ENCODE measurements at regions not wholly inside any gene's neighbourhood (a gene's known extent, or its start where the extent isn't known, plus 50 kb on each side); places are given as distances from the start of the nearest gene placed in this dataset.

DNA sequence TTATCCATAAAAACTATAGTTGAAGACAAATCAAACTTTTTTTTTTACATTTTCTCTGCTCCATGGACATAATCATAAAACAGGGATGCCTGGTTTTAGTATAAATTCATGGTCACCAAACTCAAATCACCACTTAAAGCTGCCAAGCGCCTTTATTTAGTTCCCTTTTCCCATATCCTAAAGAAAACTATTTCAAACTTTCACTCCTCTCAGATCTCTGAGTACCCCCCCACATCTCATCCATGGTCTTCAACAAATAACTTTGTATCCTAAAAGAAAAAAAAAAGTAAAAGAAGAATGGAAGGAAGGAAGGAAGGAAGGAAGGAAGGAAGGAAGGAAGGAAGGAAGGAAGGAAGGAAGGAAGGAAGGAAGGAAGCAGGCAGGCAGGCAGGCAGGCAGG lies 1438.7 kb downstream of the C4orf33 start:
- DNase-seq (ENCODE audit: low read depth in 1 of 2, low spot score in 1 of 2) (no peak), ATAC-seq (no peak), FAIRE-seq (no peak)
- ChIA-PET CTCF (interaction anchor here (0.6 kb wide), 1 partner anchor 837 kb away, joined by 3 read pairs; no protein-coding TSS in a partner anchor), POLR2A (no interaction called here)
- Histone ChIP-seq H3K4me2 (no peak overlapping the region), H3K27ac (no peak overlapping the region), H3K9me3 (no peaks in the 10 kb centered on the region), H3K4me1 (no peaks in the 10 kb centered on the region), H3K4me3 (no peak overlapping the region)
- WGBS (ENCODE audit: missing lambda C conversion rate), result 30% methylated on average over 1 of the region's 1 CpG
- no peak for TF ChIP-seq RARB (CRISPR knock-in tag; IDR thresholded peaks at IDR 0.05)
- no peak for TF ChIP-seq RNF2 (IDR thresholded peaks at IDR 0.05; ENCODE audit: borderline replicate concordance, low read depth)
- TF ChIP-seq, protein P1, sequence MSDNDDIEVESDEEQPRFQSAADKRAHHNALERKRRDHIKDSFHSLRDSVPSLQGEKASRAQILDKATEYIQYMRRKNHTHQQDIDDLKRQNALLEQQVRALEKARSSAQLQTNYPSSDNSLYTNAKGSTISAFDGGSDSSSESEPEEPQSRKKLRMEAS (IDR thresholded peaks at IDR 0.05), result no peak
- TF ChIP-seq FOSB (CRISPR knock-in tag; IDR thresholded peaks at IDR 0.05), result no peak
- TF ChIP-seq, protein P2, sequence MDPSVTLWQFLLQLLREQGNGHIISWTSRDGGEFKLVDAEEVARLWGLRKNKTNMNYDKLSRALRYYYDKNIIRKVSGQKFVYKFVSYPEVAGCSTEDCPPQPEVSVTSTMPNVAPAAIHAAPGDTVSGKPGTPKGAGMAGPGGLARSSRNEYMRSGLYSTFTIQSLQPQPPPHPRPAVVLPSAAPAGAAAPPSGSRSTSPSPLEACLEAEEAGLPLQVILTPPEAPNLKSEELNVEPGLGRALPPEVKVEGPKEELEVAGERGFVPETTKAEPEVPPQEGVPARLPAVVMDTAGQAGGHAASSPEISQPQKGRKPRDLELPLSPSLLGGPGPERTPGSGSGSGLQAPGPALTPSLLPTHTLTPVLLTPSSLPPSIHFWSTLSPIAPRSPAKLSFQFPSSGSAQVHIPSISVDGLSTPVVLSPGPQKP (IDR thresholded peaks at IDR 0.05; ENCODE audit: low read depth, low read length), result no peak
- no peak for TF ChIP-seq TP53 (CRISPR knock-in tag; IDR thresholded peaks at IDR 0.05)
- no peak for TF ChIP-seq CBX8 (IDR thresholded peaks at IDR 0.05)
- TF ChIP-seq REST (IDR thresholded peaks at IDR 0.05), result no peak
- no peak for TF ChIP-seq CBX2 (IDR thresholded peaks at IDR 0.05; ENCODE audit: borderline replicate concordance, low read depth)
- no peak for TF ChIP-seq NR3C1 (IDR thresholded peaks at IDR 0.05)
- no peak for TF ChIP-seq BHLHE40 (IDR thresholded peaks at IDR 0.05; ENCODE audit: low read depth, low read length)
- TF ChIP-seq CHD2 (IDR thresholded peaks at IDR 0.05; ENCODE audit: low read length, partially characterized antibody), result no peak
- no peak for TF ChIP-seq CEBPB (IDR thresholded peaks at IDR 0.05)
- TF ChIP-seq NFE2L2 (conservative IDR thresholded peaks at IDR 0.05; ENCODE audit: low read length), result no peak
- no peak for TF ChIP-seq ZSCAN20 (CRISPR knock-in tag; IDR thresholded peaks at IDR 0.05)
- no peak for TF ChIP-seq HES2 (IDR thresholded peaks at IDR 0.05)

- TF ChIP-seq RCOR1 (IDR thresholded peaks at IDR 0.05; ENCODE audit: low read depth, low read length) (no peak), ZNF302 (CRISPR knock-in tag; IDR thresholded peaks at IDR 0.05) (no peak), CHD4 (IDR thresholded peaks at IDR 0.05; ENCODE audit: borderline replicate concordance) (no peak), POLR2A (IDR thresholded peaks at IDR 0.05; ENCODE audit: low read length) (no peak), HDAC2 (IDR thresholded peaks at IDR 0.05) (no peak), KDM1A (IDR thresholded peaks at IDR 0.05; ENCODE audit: low read depth) (no peak)
- Histone ChIP-seq H3K4me3 (no peak overlapping the region), H3K4me1 (no peaks in the 10 kb centered on the region), H3K4me2 (peak overlapping the region; percentile 47; the same call in 2 of the 3 replicates), H3K27ac (no peak overlapping the region), H3K9me3 (no peaks in the 10 kb centered on the region)
- WGBS (ENCODE audit: missing lambda C conversion rate), result 54% methylated on average over 6 of the region's 6 CpGs
- POLR2A ChIA-PET, result no interaction called here
- DNase-seq (ENCODE audit: low read depth in 1 of 2, low spot score in 1 of 2) (no peak), ATAC-seq (no peak), FAIRE-seq (no peak)
- CTCF ChIA-PET, result no interaction called here
Observed at GRCh38 chr4:130542953-130543352, 1447.0 kb downstream of the C4orf33 start.

DNA sequence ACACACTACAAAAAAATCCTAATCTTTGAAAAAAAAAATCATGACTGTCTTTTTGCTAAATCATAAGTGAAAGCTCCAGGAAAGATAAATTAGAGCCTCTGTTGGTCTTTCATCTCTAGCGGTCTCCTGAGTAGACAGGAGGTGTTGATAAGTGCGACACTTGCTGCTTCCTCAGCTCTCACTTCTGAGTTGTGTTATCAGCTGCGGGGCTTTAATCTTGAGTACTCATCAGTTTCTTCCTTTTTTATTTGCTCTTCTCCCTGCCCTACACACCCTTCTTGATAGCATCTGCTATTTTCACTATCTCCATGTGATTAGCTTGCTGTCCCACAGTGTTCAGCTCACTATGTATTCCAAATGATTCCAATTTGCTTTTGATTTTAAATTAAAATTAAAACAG lies 1449.2 kb downstream of the C4orf33 start:
- Histone ChIP-seq H3K9me3 (no peaks in the 10 kb centered on the region), H3K4me2 (no peak overlapping the region), H3K4me1 (no peaks in the 10 kb centered on the region), H3K4me3 (no peak overlapping the region), H3K27ac (no peak overlapping the region)
- CTCF ChIA-PET, result no interaction called here
- FAIRE-seq, result no peak
- no peak for DNase-seq (ENCODE audit: low read depth in 1 of 2, low spot score in 1 of 2)
- POLR2A ChIA-PET, result interaction anchor here (0.6 kb wide), 1 partner anchor 147 kb away, joined by 3 read pairs; no protein-coding TSS in a partner anchor
- WGBS (ENCODE audit: missing lambda C conversion rate), result 61% methylated on average over 3 of the region's 3 CpGs
- ATAC-seq, result no peak
- TF ChIP-seq JUN (IDR thresholded peaks at IDR 0.05), result no peak
- TF ChIP-seq NFE2L2 (conservative IDR thresholded peaks at IDR 0.05; ENCODE audit: low read length), result no peak
- no peak for TF ChIP-seq REST (IDR thresholded peaks at IDR 0.05)
- TF ChIP-seq HOXB5 (CRISPR knock-in tag; IDR thresholded peaks at IDR 0.05), result no peak
- no peak for TF ChIP-seq MYC (IDR thresholded peaks at IDR 0.05; ENCODE audit: borderline replicate concordance, low read length)
- no peak for TF ChIP-seq RARB (CRISPR knock-in tag; IDR thresholded peaks at IDR 0.05)
- TF ChIP-seq EP300 (IDR thresholded peaks at IDR 0.05), result no peak
- TF ChIP-seq, protein P3, sequence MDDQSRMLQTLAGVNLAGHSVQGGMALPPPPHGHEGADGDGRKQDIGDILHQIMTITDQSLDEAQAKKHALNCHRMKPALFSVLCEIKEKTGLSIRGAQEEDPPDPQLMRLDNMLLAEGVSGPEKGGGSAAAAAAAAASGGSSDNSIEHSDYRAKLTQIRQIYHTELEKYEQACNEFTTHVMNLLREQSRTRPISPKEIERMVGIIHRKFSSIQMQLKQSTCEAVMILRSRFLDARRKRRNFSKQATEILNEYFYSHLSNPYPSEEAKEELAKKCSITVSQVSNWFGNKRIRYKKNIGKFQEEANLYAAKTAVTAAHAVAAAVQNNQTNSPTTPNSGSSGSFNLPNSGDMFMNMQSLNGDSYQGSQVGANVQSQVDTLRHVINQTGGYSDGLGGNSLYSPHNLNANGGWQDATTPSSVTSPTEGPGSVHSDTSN (IDR thresholded peaks at IDR 0.05), result no peak

Measured in A549 (cell line).